H9 (cell line): ENCODE measurements at regions not wholly inside any gene's neighbourhood (a gene's known extent, or its start where the extent isn't known, plus 50 kb on each side); places are given as distances from the start of the nearest gene placed in this dataset.

Source experiments
- DNase-seq: peaks from one replicate; pipeline ENCODE4 v3.0.0-alpha.2; 2017
- H2AFZ ChIP-seq: one replicate; pipeline ENCODE4 v1.6.1; 2013; ENCODE audit warnings: mild to moderate bottlenecking, low read length, control low read depth, moderate library complexity
- H2AK5ac ChIP-seq: 2 replicates; pipeline ENCODE4 v1.6.1; 2013; ENCODE audit warnings: low read length, control low read depth, mixed read lengths; ENCODE audit not compliant: insufficient read length
- H2BK120ac ChIP-seq: one replicate; pipeline ENCODE4 v1.6.1; 2013; ENCODE audit warnings: low read depth, mild to moderate bottlenecking, low read length, control low read depth, inconsistent platforms; ENCODE audit not compliant: poor library complexity, severe bottlenecking
- H2BK12ac ChIP-seq: 2 replicates; pipeline ENCODE4 v1.6.1; 2013; ENCODE audit warnings: low read length, control low read depth, mixed read lengths, low read depth; ENCODE audit not compliant: insufficient read length
- H2BK15ac ChIP-seq: 2 replicates; pipeline ENCODE4 v1.6.1; 2013; ENCODE audit warnings: low read depth, low read length, control low read depth
- H2BK20ac ChIP-seq: one replicate; pipeline ENCODE4 v1.6.1; 2013; ENCODE audit warnings: low read depth, mild to moderate bottlenecking, low read length, control low read depth, inconsistent platforms; ENCODE audit not compliant: poor library complexity, severe bottlenecking
- H2BK5ac ChIP-seq: 2 replicates; pipeline ENCODE4 v1.6.1; 2013; ENCODE audit warnings: low read length, control low read depth, mixed read lengths; ENCODE audit not compliant: insufficient read length
- H3K14ac ChIP-seq: 2 replicates; pipeline ENCODE4 v1.6.1; 2013; ENCODE audit warnings: low read length, control low read depth; ENCODE audit not compliant: insufficient read depth
- H3K18ac ChIP-seq: 2 replicates; pipeline ENCODE4 v1.6.1; 2013; ENCODE audit warnings: low read depth, mild to moderate bottlenecking, mixed read lengths, low read length, control low read depth; ENCODE audit not compliant: insufficient read length
- H3K23ac ChIP-seq: 2 replicates; pipeline ENCODE4 v1.6.1; 2013; ENCODE audit warnings: low read length, control low read depth, mixed read lengths, low read depth; ENCODE audit not compliant: insufficient read length
- H3K23me2 ChIP-seq: 2 replicates; pipeline ENCODE4 v1.6.1; 2013; ENCODE audit warnings: low read depth, mild to moderate bottlenecking, mixed read lengths, low read length, control low read depth; ENCODE audit not compliant: insufficient read length, poor library complexity, severe bottlenecking
- H3K27ac ChIP-seq: 2 replicates; pipeline ENCODE4 v1.5.1; 2013; ENCODE audit warnings: low read length, control low read depth, mixed read lengths, low read depth; ENCODE audit not compliant: insufficient read length
- H3K27me3 ChIP-seq: 2 replicates; pipeline ENCODE4 v1.6.1; 2013; ENCODE audit warnings: low read length, control low read depth, inconsistent platforms; ENCODE audit not compliant: insufficient read depth
- H3K4ac ChIP-seq: 2 replicates; pipeline ENCODE4 v1.6.1; 2013; ENCODE audit warnings: low read depth, mild to moderate bottlenecking, control low read depth, inconsistent platforms, low read length, moderate library complexity
- H3K4me1 ChIP-seq: 2 replicates; pipeline ENCODE4 v1.6.1; 2013; ENCODE audit warnings: low read length, control low read depth, inconsistent platforms; ENCODE audit not compliant: insufficient read depth
- H3K4me2 ChIP-seq: 2 replicates; pipeline ENCODE4 v1.6.1; 2013; ENCODE audit warnings: low read length, control low read depth, mixed read lengths; ENCODE audit not compliant: insufficient read length, insufficient read depth
- H3K56ac ChIP-seq: 2 replicates; pipeline ENCODE4 v1.6.1; 2013; ENCODE audit warnings: low read depth, mild to moderate bottlenecking, mixed read lengths, low read length, control low read depth; ENCODE audit not compliant: insufficient read length
- H3K79me1 ChIP-seq: 2 replicates; pipeline ENCODE4 v1.6.1; 2013; ENCODE audit warnings: low read depth, mild to moderate bottlenecking, moderate library complexity, low read length, control low read depth, inconsistent platforms; ENCODE audit not compliant: insufficient read depth, poor library complexity, severe bottlenecking
- H3K79me2 ChIP-seq: 2 replicates; pipeline ENCODE4 v1.6.1; 2013; ENCODE audit warnings: low read length, control low read depth, inconsistent platforms; ENCODE audit not compliant: insufficient read depth
- H3K9ac ChIP-seq: 2 replicates; pipeline ENCODE4 v1.6.1; 2013; ENCODE audit warnings: low read length, control low read depth, mixed read lengths; ENCODE audit not compliant: insufficient read length; ENCODE audit errors: extremely low read depth
- H3K9me3 ChIP-seq: one replicate; pipeline ENCODE4 v1.6.1; 2013; ENCODE audit warnings: low read depth, low read length, inconsistent platforms; ENCODE audit not compliant: control insufficient read depth
- H3T11ph ChIP-seq: one replicate; pipeline ENCODE4 v1.6.1; 2013; ENCODE audit warnings: mild to moderate bottlenecking, low read length, control low read depth, inconsistent platforms
- H4K20me1 ChIP-seq: one replicate; pipeline ENCODE4 v1.6.1; 2013; ENCODE audit not compliant: control insufficient read depth, insufficient read length, insufficient read depth
- H4K5ac ChIP-seq: 2 replicates; pipeline ENCODE4 v1.6.1; 2013; ENCODE audit warnings: low read depth, mild to moderate bottlenecking, mixed read lengths, low read length, control low read depth; ENCODE audit not compliant: insufficient read length
- H4K8ac ChIP-seq: replicated peaks from 2 replicates; pipeline ENCODE4 v1.6.1; 2013; ENCODE audit warnings: low read length, control low read depth, mixed read lengths, low read depth; ENCODE audit not compliant: insufficient read length
- H4K91ac ChIP-seq: 2 replicates; pipeline ENCODE4 v1.6.1; 2013; ENCODE audit warnings: low read depth, mild to moderate bottlenecking, moderate library complexity, mixed read lengths, low read length, control low read depth; ENCODE audit not compliant: insufficient read length
- H3K27ac Mint-ChIP-seq, 3 experiments: 2 replicates in 2 of 3; 3 replicates in 1 of 3; pipeline ENCODE4 v1.8.0; 2020 to 2021; ENCODE audit warnings: mixed read lengths in 3 of 3, mild to moderate bottlenecking in 1 of 3, moderate library complexity in 1 of 3
- H3K27me3 Mint-ChIP-seq: 2 replicates; pipeline ENCODE4 v1.8.0; 2021; ENCODE audit warnings: low read depth, mild to moderate bottlenecking, moderate library complexity, mixed read lengths
- H3K36me3 Mint-ChIP-seq, 3 experiments: 2 replicates in 2 of 3; 3 replicates in 1 of 3; pipeline ENCODE4 v1.8.0; 2020 to 2021; ENCODE audit warnings: low read depth in 3 of 3, mixed read lengths in 3 of 3; ENCODE audit not compliant: insufficient read depth in 1 of 3
- H3K4me1 Mint-ChIP-seq, 2 experiments: 2 replicates each; pipeline ENCODE4 v1.8.0; 2020; ENCODE audit warnings: mixed read lengths in 2 of 2
- H3K4me3 Mint-ChIP-seq, 2 experiments: 2 replicates in 1 of 2; 3 replicates in 1 of 2; pipeline ENCODE4 v1.8.0; 2020 to 2021; ENCODE audit warnings: mild to moderate bottlenecking in 2 of 2, mixed read lengths in 2 of 2, moderate library complexity in 1 of 2
- H3K9me3 Mint-ChIP-seq, 2 experiments: 2 replicates in 1 of 2; 3 replicates in 1 of 2; pipeline ENCODE4 v1.8.0; 2020; ENCODE audit warnings: mild to moderate bottlenecking in 2 of 2, mixed read lengths in 2 of 2, moderate library complexity in 1 of 2
- WGBS: extraction: QIAGEN DNeasy Blood & Tissue Kit; methylation state at CpG from one replicate; pipeline ENCODE4 v1.1.7; 2013; ENCODE audit warnings: missing lambda C conversion rate, low lambda C conversion rate, mixed read lengths; ENCODE audit not compliant: insufficient read length; ENCODE audit errors: extremely low coverage; 5-methylcytosine and 5-hydroxymethylcytosine counted together
- TF ChIP-seq, protein P1 (sequence below): fragments of 200-600 bp; sonication (generic); conservative IDR thresholded peaks from 3 replicates; pipeline ENCODE4 v1.8.0; 2021; ENCODE audit warnings: antibody characterized with exemption, mild to moderate bottlenecking

DNA sequence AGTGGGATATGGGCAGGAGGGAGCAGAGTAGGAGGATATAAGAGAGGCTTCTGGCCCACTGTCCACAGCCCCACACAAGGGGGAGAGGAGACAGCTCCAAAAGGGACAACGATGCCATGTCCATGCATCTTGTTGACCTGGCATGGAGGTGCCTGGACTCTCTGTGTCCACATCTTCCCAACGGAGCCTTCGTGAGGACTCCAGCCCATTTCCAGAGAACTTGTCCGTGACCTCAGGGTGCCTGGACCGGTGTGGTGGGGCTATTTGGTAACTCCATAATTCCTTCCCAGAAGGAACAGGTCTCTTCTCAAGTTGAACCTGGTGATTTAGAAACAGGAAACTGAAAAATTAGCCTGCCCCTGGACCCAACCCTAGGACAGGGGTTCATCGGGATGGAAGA is 133.9 kb downstream of the CYP26B1 start:
- H2BK120ac ChIP-seq = no peak overlapping the region
- no peak overlapping the region for H4K5ac ChIP-seq
- TF ChIP-seq, protein P1, sequence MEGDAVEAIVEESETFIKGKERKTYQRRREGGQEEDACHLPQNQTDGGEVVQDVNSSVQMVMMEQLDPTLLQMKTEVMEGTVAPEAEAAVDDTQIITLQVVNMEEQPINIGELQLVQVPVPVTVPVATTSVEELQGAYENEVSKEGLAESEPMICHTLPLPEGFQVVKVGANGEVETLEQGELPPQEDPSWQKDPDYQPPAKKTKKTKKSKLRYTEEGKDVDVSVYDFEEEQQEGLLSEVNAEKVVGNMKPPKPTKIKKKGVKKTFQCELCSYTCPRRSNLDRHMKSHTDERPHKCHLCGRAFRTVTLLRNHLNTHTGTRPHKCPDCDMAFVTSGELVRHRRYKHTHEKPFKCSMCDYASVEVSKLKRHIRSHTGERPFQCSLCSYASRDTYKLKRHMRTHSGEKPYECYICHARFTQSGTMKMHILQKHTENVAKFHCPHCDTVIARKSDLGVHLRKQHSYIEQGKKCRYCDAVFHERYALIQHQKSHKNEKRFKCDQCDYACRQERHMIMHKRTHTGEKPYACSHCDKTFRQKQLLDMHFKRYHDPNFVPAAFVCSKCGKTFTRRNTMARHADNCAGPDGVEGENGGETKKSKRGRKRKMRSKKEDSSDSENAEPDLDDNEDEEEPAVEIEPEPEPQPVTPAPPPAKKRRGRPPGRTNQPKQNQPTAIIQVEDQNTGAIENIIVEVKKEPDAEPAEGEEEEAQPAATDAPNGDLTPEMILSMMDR = no peak
- H4K20me1 ChIP-seq = no peaks in the 10 kb centered on the region
- H3K4ac ChIP-seq = no peak overlapping the region
- H3K79me2 ChIP-seq = no peaks in the 10 kb centered on the region
- Mint-ChIP-seq H3K4me1 (peaks cover 8 to 11% of the 10 kb centered on the region in 2 experiments), H3K9me3 (no peaks in the 10 kb centered on the region), H3K36me3 (no peaks in the 10 kb centered on the region), H3K27me3 (no peaks in the 10 kb centered on the region; the same call in 1 of the 2 replicates), H3K27ac (no peak overlapping the region), H3K4me3 (no peak overlapping the region)
- H3K27me3 ChIP-seq = no peaks in the 10 kb centered on the region
- no peak overlapping the region for H3K23ac ChIP-seq
- no peak overlapping the region for H2AK5ac ChIP-seq
- 0 out of 2 replicates have a peak, but pooled peaks cover 3% of the 10 kb centered on the region for H3K4me1 ChIP-seq
- no peak overlapping the region for H3K27ac ChIP-seq
- no peak overlapping the region for H2BK5ac ChIP-seq
- no peak overlapping the region for H4K8ac ChIP-seq
- DNase-seq = no peak
- no peak overlapping the region for H2BK15ac ChIP-seq
- no peaks in the 10 kb centered on the region for H3K9me3 ChIP-seq
- H2AFZ ChIP-seq = no peak overlapping the region
- no peak overlapping the region for H3K14ac ChIP-seq
- H2BK12ac ChIP-seq = no peak overlapping the region
- H3K56ac ChIP-seq = no peak overlapping the region
- no peak overlapping the region for H3K9ac ChIP-seq
- H4K91ac ChIP-seq = no peak overlapping the region
- H3K23me2 ChIP-seq = no peaks in the 10 kb centered on the region
- H3T11ph ChIP-seq = no peak overlapping the region
- H3K79me1 ChIP-seq = no peaks in the 10 kb centered on the region
- H2BK20ac ChIP-seq = no peak overlapping the region
- H3K4me2 ChIP-seq = no peak overlapping the region
- WGBS = no CpG with 5 or more reads among the region's 6 CpGs
- H3K18ac ChIP-seq = no peak overlapping the region
